SK-N-SH treated with all-trans-retinoic acid at 6 μM for 48 hours (cell line): ENCODE measurements at regions not wholly inside any gene's neighbourhood (a gene's known extent, or its start where the extent isn't known, plus 50 kb on each side); places are given as distances from the start of the nearest gene placed in this dataset.

ENCODE experiments used
- ATAC-seq: fragments of 200-7000 bp; cut with Tn5 transposase; 3 replicates; pipeline ENCODE4 v1.9.1; 2020; ENCODE audit warnings: mild to moderate bottlenecking, moderate library complexity
- ARNTL ChIP-seq: fragments of 450-650 bp; formaldehyde crosslinking; IDR thresholded peaks from 2 replicates; pipeline ENCODE4 v1.5.0; 2020; ENCODE audit warnings: low read depth, mild to moderate bottlenecking, moderate library complexity, borderline replicate concordance
- BACH2 ChIP-seq: fragments of 250-450 bp; sonication (Bioruptor Pico); IDR thresholded peaks from 2 replicates; pipeline ENCODE4 v1.9.0; 2021; ENCODE audit warnings: mild to moderate bottlenecking, borderline replicate concordance
- CSDC2 ChIP-seq: fragments of 250-450 bp; sonication (Bioruptor Pico); IDR thresholded peaks from 2 replicates; pipeline ENCODE4 v1.5.0; 2020; ENCODE audit warnings: mild to moderate bottlenecking, moderate library complexity
- CSRNP3 ChIP-seq: fragments of 250-450 bp; sonication (Bioruptor Pico); IDR thresholded peaks from 2 replicates; pipeline ENCODE4 v1.5.1; 2021; ENCODE audit warnings: mild to moderate bottlenecking, moderate library complexity
- GLIS3 ChIP-seq: fragments of 250-450 bp; sonication (Bioruptor Pico); IDR thresholded peaks from 2 replicates; pipeline ENCODE4 v1.5.0; 2020; ENCODE audit warnings: mild to moderate bottlenecking, moderate library complexity
- OSR1 ChIP-seq: fragments of 250-450 bp; sonication (Bioruptor Pico); IDR thresholded peaks from 2 replicates; pipeline ENCODE4 v1.8.0; 2022; ENCODE audit warnings: moderate library complexity, mild to moderate bottlenecking, inconsistent platforms
- PATZ1 ChIP-seq: fragments of 250-450 bp; sonication (Bioruptor Pico); IDR thresholded peaks from 2 replicates; pipeline ENCODE4 v1.8.0; 2020; ENCODE audit warnings: mild to moderate bottlenecking, moderate library complexity, borderline replicate concordance
- POU6F1 ChIP-seq: fragments of 250-450 bp; sonication (Bioruptor Pico); IDR thresholded peaks from 2 replicates; pipeline ENCODE4 v1.8.0; 2021; ENCODE audit warnings: low read depth, mild to moderate bottlenecking, moderate library complexity, borderline replicate concordance
- PPARA ChIP-seq: fragments of 250-450 bp; sonication (Bioruptor Pico); IDR thresholded peaks from 2 replicates; pipeline ENCODE4 v1.5.0; 2020; ENCODE audit warnings: mild to moderate bottlenecking, borderline replicate concordance
- RARB ChIP-seq: fragments of 250-450 bp; sonication (Bioruptor Pico); IDR thresholded peaks from 2 replicates; pipeline ENCODE4 v1.8.0; 2021; ENCODE audit warnings: mild to moderate bottlenecking, moderate library complexity
- TCF4 ChIP-seq: fragments of 250-450 bp; sonication (Bioruptor Pico); IDR thresholded peaks from 2 replicates; pipeline ENCODE4 v1.8.0; 2021; ENCODE audit warnings: mild to moderate bottlenecking, moderate library complexity, borderline replicate concordance
- TOX ChIP-seq: fragments of 250-450 bp; sonication (Bioruptor Pico); IDR thresholded peaks from 2 replicates; pipeline ENCODE4 v1.8.0; 2021; ENCODE audit warnings: mild to moderate bottlenecking, moderate library complexity, borderline replicate concordance
- TSHZ2 ChIP-seq: fragments of 250-450 bp; sonication (Bioruptor Pico); IDR thresholded peaks from 2 replicates; pipeline ENCODE4 v1.5.0; 2020; ENCODE audit warnings: mild to moderate bottlenecking, moderate library complexity
- ZC3H10 ChIP-seq: fragments of 250-450 bp; sonication (Bioruptor Pico); IDR thresholded peaks from 2 replicates; pipeline ENCODE4 v1.5.1; 2021; ENCODE audit warnings: mild to moderate bottlenecking, moderate library complexity
- ZFP30 ChIP-seq: fragments of 450-650 bp; formaldehyde crosslinking; IDR thresholded peaks from 2 replicates; pipeline ENCODE4 v1.5.0; 2022; ENCODE audit warnings: mild to moderate bottlenecking, moderate library complexity
- ZNF565 ChIP-seq: fragments of 450-650 bp; formaldehyde crosslinking; conservative IDR thresholded peaks from 2 replicates; pipeline ENCODE4 v1.5.0; 2020; ENCODE audit warnings: low read depth, mild to moderate bottlenecking, moderate library complexity
- ZNF70 ChIP-seq: fragments of 450-650 bp; formaldehyde crosslinking; IDR thresholded peaks from 2 replicates; pipeline ENCODE4 v1.5.0; 2020; ENCODE audit warnings: mild to moderate bottlenecking, moderate library complexity
- ZNF8 ChIP-seq: fragments of 450-650 bp; formaldehyde crosslinking; IDR thresholded peaks from 2 replicates; pipeline ENCODE4 v1.5.0; 2020; ENCODE audit warnings: mild to moderate bottlenecking, moderate library complexity
- TF ChIP-seq, protein P1 (sequence below): fragments of 250-450 bp; sonication (Bioruptor Pico); IDR thresholded peaks from 2 replicates; pipeline ENCODE4 v1.5.1; 2020; ENCODE audit warnings: low read depth, mild to moderate bottlenecking, moderate library complexity

- ATAC-seq, result no peak
- TF ChIP-seq POU6F1 (CRISPR knock-in tag) (no peak), CSRNP3 (no peak), TOX (no peak), GLIS3 (CRISPR knock-in tag) (no peak)
These were observed 127.4 kb upstream of the TRIM2 start for GRCh38 chr4:153076861-153077260.

- ATAC-seq, result no peak
These were observed 124.3 kb upstream of the TRIM2 start for GRCh38 chr4:153079857-153080391.

More at GRCh38 chr4:153079857-153080391, 124.3 kb upstream of the TRIM2 start:
- TF ChIP-seq ARNTL (no peak), TOX (no peak), OSR1 (CRISPR knock-in tag) (no peak), BACH2 (CRISPR knock-in tag) (no peak), ZFP30 (CRISPR knock-in tag) (no peak), ZC3H10 (CRISPR knock-in tag) (no peak), CSDC2 (CRISPR knock-in tag) (no peak), PPARA (CRISPR knock-in tag) (no peak), RARB (no peak), CSRNP3 (no peak), PATZ1 (CRISPR knock-in tag) (no peak), ZNF70 (no peak), TSHZ2 (no peak), ZNF565 (CRISPR knock-in tag) (no peak), TCF4 (CRISPR knock-in tag) (no peak), GLIS3 (CRISPR knock-in tag) (no peak), ZNF8 (CRISPR knock-in tag) (no peak)
- TF ChIP-seq, protein P1, sequence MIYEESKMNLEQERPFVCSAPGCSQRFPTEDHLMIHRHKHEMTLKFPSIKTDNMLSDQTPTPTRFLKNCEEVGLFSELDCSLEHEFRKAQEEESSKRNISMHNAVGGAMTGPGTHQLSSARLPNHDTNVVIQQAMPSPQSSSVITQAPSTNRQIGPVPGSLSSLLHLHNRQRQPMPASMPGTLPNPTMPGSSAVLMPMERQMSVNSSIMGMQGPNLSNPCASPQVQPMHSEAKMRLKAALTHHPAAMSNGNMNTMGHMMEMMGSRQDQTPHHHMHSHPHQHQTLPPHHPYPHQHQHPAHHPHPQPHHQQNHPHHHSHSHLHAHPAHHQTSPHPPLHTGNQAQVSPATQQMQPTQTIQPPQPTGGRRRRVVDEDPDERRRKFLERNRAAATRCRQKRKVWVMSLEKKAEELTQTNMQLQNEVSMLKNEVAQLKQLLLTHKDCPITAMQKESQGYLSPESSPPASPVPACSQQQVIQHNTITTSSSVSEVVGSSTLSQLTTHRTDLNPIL (CRISPR knock-in tag), result no peak
- TF ChIP-seq, all 23 proteins: peak for 0
